Hepatocyte (in vitro differentiated cells): ENCODE measurements at regions not wholly inside any gene's neighbourhood (a gene's known extent, or its start where the extent isn't known, plus 50 kb on each side); places are given as distances from the start of the nearest gene placed in this dataset.

Experiments used
- DNase-seq: peaks from one replicate; pipeline ENCODE4 v3.0.0-alpha.2; 2016; ENCODE audit warnings: low spot score
- H2AFZ ChIP-seq: fragments of 200-600 bp; sonication (generic); 2 replicates; pipeline ENCODE4 v1.6.0; 2016; ENCODE audit warnings: antibody characterized with exemption, mild to moderate bottlenecking
- H3K27ac ChIP-seq: fragments of 200-600 bp; sonication (generic); 2 replicates; pipeline ENCODE4 v1.5.1; 2016; ENCODE audit warnings: mild to moderate bottlenecking
- H3K27me3 ChIP-seq: fragments of 200-600 bp; sonication (generic); 2 replicates; pipeline ENCODE4 v1.6.1; 2016
- H3K36me3 ChIP-seq: fragments of 200-600 bp; sonication (generic); replicated peaks from 2 replicates; pipeline ENCODE4 v1.5.1; 2016; ENCODE audit warnings: low read depth; ENCODE audit not compliant: insufficient read depth
- H3K4me1 ChIP-seq: fragments of 200-600 bp; sonication (generic); 2 replicates; pipeline ENCODE4 v1.5.1; 2016; ENCODE audit warnings: mild to moderate bottlenecking, moderate library complexity; ENCODE audit not compliant: insufficient read depth
- H3K4me2 ChIP-seq: fragments of 200-600 bp; sonication (generic); 2 replicates; pipeline ENCODE4 v1.6.0; 2016
- H3K4me3 ChIP-seq: fragments of 200-600 bp; sonication (generic); 2 replicates; pipeline ENCODE4 v1.5.1; 2016; ENCODE audit warnings: mild to moderate bottlenecking
- H3K79me2 ChIP-seq: fragments of 200-600 bp; sonication (generic); 2 replicates; pipeline ENCODE4 v1.6.0; 2017; ENCODE audit warnings: mild to moderate bottlenecking
- H3K9me2 ChIP-seq: fragments of 200-600 bp; sonication (generic); replicated peaks from 2 replicates; pipeline ENCODE4 v1.6.0; 2017; ENCODE audit warnings: mild to moderate bottlenecking; ENCODE audit not compliant: insufficient read depth
- H3K9me3 ChIP-seq: fragments of 200-600 bp; sonication (generic); 2 replicates; pipeline ENCODE4 v1.5.1; 2016; ENCODE audit warnings: low read depth, mild to moderate bottlenecking
- H4K20me1 ChIP-seq: fragments of 200-600 bp; sonication (generic); 2 replicates; pipeline ENCODE4 v1.6.0; 2016; ENCODE audit warnings: mild to moderate bottlenecking; ENCODE audit not compliant: insufficient read depth, poor library complexity, severe bottlenecking
- CTCF ChIP-seq: fragments of 200-600 bp; sonication (generic); IDR thresholded peaks from 2 replicates; pipeline ENCODE4 v1.5.1; 2016; ENCODE audit warnings: antibody characterized with exemption, mild to moderate bottlenecking; ENCODE audit not compliant: poor library complexity
- EZH2 ChIP-seq: fragments of 200-600 bp; sonication (generic); IDR thresholded peaks from 2 replicates; pipeline ENCODE4 v1.6.1; 2016; ENCODE audit warnings: antibody characterized with exemption, mild to moderate bottlenecking, borderline replicate concordance
- EZH2phosphoT487 ChIP-seq: fragments of 200-600 bp; sonication (generic); IDR thresholded peaks from one replicate; pipeline ENCODE4 v1.6.1; 2018; ENCODE audit warnings: antibody characterized with exemption, mild to moderate bottlenecking, low read depth, moderate library complexity; ENCODE audit not compliant: unreplicated experiment, severe bottlenecking
- WGBS: methylation state at CpG from one replicate; pipeline ENCODE4 v1.1.6; 2016; ENCODE audit warnings: low lambda C conversion rate; ENCODE audit errors: missing lambda C conversion rate; 5-methylcytosine and 5-hydroxymethylcytosine counted together

- TF ChIP-seq CTCF (no peak), EZH2phosphoT487 (no peak), EZH2 (no peak)
- no peak overlapping the region for H2AFZ ChIP-seq
- no peak for DNase-seq
- no peaks in the 10 kb centered on the region for H3K36me3 ChIP-seq
- H4K20me1 ChIP-seq, result no peaks in the 10 kb centered on the region
- H3K27ac ChIP-seq, result no peak overlapping the region
- H3K4me1 ChIP-seq, result no peaks in the 10 kb centered on the region
- H3K9me2 ChIP-seq, result no peaks in the 10 kb centered on the region
- no peak overlapping the region for H3K4me3 ChIP-seq
- no peak overlapping the region for H3K4me2 ChIP-seq
- no peaks in the 10 kb centered on the region for H3K27me3 ChIP-seq
- no peaks in the 10 kb centered on the region for H3K79me2 ChIP-seq
- H3K9me3 ChIP-seq, result no peaks in the 10 kb centered on the region
- 83% methylated on average over 20 of the region's 20 CpGs for WGBS
These were observed 368.4 kb downstream of the IRX2 start for GRCh38 chr5:2382776-2383697.

GRCh38 chr5:2381861-2382260 is 369.6 kb downstream of the IRX2 start:
- DNase-seq, result no peak
- no peaks in the 10 kb centered on the region for H3K9me3 ChIP-seq
- H4K20me1 ChIP-seq, result no peaks in the 10 kb centered on the region
- no peak overlapping the region for H3K4me3 ChIP-seq
- no peaks in the 10 kb centered on the region for H3K27me3 ChIP-seq
- H3K27ac ChIP-seq, result no peak overlapping the region
- H3K79me2 ChIP-seq, result no peaks in the 10 kb centered on the region
- no peaks in the 10 kb centered on the region for H3K9me2 ChIP-seq
- TF ChIP-seq EZH2phosphoT487 (no peak), CTCF (no peak), EZH2 (no peak)
- WGBS, result 87% methylated on average over 5 of the region's 5 CpGs
- H3K36me3 ChIP-seq, result no peaks in the 10 kb centered on the region
- H2AFZ ChIP-seq, result no peak overlapping the region
- no peaks in the 10 kb centered on the region for H3K4me1 ChIP-seq
- H3K4me2 ChIP-seq, result no peak overlapping the region

- Histone ChIP-seq H3K27ac (no peak overlapping the region), H3K9me3 (no peaks in the 10 kb centered on the region), H3K4me3 (no peak overlapping the region), H3K27me3 (no peaks in the 10 kb centered on the region), H3K36me3 (no peaks in the 10 kb centered on the region), H3K79me2 (no peaks in the 10 kb centered on the region), H2AFZ (no peak overlapping the region), H3K9me2 (no peaks in the 10 kb centered on the region), H3K4me1 (no peaks in the 10 kb centered on the region), H3K4me2 (no peak overlapping the region), H4K20me1 (no peaks in the 10 kb centered on the region)
- WGBS, result 91% methylated on average over 7 of the region's 7 CpGs
- DNase-seq, result no peak
- TF ChIP-seq CTCF (no peak), EZH2 (no peak), EZH2phosphoT487 (no peak)
These were observed 370.4 kb downstream of the IRX2 start for GRCh38 chr5:2381070-2381469.
